ENCODE measurements at regions not wholly inside any gene's neighbourhood (a gene's known extent, or its start where the extent isn't known, plus 50 kb on each side); places are given as distances from the start of the nearest gene placed in this dataset.
"Not testable (repeated sequence)": the region's sequence is repeated elsewhere in the genome, so short reads cannot be mapped to it uniquely, and the experiment has no call there.

DNA sequence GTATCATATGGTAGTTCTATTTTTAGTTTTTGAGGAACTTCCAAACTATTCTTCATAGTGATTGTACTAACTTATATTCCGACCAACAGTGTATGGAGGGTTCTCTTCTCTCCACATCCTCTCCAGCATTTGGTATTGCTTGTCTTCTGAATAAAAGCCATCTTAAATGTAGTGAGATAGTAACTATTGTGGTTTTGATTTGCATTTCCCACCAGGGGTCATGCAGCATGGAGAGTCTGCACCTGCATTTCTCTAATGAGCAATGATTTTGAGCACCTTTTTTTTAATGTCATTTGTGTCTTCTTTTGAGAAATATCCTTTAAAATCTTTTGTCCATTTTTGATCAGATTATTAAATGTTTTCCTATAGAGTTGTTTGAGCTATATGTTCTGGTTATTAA lies 718.5 kb downstream of the ZBBX start:
- DNase-seq = no peak

DNA sequence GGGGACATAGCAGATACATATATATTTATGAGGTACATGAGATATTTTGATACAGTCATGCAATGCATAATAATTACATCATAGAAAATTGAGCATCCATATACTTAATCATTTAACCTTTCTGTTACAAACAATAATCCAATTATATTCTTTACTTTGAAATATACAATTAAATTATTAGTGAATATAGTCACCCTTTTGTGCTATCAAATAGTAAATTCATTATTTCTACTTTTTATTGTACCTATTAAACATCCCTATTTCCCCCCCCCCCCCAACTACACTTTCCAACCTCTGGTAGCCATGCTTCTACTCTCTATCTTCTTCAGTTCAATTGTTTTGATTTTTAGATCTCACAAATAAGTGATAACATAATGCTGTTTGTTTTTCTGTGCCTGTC lies 719.1 kb downstream of the ZBBX start:
- no peak for DNase-seq

DNA sequence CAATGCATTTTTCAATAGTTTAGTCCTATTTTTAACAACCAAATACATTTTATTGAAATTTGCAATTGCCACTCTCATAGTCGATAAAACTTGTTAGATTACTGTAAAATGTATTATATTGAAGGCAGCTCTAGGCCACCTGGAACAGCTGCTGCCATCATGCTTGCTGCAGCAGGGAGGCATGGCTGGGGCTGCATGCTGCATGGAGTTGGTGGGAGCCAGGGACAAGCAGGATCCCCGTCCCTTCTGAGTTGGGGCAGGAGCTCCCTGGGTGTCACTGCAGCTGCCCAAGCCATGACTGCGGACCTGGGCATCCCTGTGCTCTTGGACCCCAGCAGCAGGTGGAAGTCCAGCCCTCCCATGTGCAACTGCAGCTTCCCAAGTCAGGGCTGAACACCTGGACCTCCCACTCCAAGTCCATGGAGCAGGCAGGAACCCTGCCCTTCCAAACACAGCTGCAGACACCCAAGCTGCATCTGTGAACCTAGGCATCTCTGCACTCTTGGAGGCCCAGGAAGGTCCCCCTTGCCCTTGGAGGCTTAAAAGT lies 742.0 kb downstream of the ZBBX start:
- DNase-seq = no peak

DNA sequence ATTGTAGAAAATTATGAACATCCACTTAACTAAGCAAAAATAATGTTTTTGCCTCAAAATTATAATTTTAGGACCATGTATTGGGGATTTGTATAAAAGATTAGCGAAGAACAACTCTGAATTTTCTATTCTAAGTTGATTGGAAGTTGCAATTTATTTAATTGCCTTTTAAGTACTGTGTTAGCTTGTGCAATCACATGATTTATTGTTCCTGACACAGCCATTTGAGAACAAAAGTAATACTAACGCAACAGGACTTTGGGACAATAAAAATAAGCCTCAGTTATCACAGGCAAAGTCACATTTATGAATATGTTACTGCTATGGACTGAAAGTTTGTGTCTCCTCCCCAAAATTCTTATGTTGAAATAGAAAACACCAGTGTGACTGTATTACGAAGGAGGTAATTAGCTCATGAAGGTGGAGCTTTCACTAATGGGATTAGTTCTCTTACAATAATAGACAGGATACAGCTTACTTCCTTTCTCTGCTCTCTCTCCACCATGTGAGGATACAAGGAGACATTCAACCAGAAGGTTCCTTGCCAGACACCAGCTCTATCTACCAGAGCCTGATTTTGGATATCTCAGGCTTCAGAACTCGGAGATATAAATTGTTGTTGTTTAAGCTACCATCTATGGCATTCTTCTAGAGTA lies 745.9 kb downstream of the ZBBX start:
- no peak for DNase-seq

DNA sequence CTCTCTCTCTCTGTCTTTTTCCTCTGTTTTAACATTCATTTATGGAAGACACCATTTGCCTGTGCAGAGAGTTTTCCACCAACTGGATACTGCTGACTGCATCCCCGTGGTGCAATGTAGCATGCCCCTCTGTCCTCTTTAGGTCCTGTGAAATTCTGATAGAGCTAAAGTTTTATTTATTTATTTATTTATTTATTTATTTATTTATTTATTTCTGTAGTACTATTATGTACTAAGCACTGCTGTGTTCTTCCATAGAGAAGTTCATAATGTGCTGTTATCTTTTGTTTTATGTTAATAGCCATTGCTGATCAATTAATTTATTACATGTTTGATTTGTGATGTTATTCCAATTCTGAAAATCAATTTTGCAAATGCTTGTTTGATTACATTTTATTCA lies 749.9 kb downstream of the ZBBX start:
- DNase-seq = no peak

DNA sequence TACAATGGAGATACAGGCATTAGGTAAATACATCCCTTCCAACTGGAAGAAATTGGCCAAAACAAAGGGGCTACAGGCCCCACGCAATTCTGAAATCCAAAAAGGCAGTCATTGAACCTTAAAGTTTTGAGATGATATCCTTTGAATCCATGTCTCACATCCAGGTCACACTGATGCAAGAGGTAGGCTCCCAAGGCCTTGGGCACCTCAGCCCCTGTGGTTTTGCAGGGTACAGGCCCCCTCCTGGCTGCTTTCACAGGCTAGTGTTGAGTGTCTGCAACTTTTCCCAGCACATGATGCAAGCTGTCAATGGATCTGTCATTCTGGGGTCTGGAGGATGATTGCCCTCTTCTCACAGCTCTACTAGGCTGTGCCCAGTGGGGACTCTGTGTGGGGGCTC lies 766.7 kb downstream of the ZBBX start:
- no peak for DNase-seq

DNA sequence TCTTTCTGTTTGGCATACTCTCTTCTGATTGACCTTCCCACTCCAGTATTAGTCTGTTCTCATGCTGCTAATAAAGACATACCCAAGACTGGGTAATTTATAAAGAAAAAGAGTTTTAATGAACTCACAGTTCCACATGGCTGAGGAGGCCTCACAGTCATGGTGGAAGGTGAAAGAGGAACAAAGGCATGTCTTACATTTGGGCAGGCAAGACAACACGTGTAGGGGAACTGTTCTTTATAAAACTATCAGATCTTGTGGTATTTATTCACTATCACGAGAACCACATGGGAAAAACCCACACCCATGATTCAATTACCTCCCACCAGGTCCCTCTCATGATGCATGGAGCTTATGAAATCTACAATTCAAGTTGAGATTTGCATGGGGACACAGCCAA lies 767.3 kb downstream of the ZBBX start:
- not testable (repeated sequence) for DNase-seq

DNA sequence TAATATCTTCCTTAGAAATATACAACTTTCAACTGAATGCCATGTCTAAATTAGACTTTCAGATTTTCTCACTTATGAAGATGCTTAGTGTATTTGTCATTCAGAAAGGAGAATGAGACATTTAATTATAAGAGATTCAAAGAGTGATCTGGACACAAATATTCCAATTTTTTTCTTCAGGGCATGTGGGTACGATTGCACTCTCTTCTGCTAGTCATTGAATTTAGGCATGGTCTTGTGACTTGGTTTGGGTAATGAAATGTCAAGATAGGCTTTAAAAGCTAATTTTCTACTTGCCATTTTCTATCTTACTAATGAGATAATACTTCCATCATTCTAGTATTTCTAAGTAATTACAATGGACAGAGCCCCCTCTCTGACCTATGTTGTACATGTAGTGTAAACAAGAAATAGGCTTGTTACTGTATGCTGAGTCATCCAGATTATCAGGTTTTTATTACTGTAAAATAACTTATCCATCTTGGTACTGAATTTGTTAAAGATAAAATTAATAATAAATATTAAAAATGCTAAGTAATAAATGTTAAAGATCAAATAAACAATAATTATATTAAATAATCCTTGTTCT lies 770.8 kb upstream of the BCHE start:
- no peak for DNase-seq

DNA sequence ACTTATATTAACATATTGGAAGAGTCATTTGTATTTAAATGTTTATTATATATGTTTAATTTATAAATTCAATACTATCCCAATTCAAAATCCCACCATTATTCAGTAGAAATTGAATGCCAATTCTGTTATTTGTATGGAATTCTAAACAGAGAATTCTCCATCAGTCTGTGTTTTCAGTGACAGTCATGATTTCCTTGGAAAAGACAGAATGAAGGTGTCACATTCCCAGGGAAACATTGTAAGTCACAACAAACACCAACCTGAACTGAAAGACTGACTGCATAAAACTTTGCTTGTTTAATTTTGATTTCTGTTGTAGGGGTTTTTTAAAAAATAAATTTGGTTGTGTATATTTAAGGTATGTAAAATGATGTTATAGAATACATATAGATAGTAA lies 769.8 kb upstream of the BCHE start:
- no peak for DNase-seq

DNA sequence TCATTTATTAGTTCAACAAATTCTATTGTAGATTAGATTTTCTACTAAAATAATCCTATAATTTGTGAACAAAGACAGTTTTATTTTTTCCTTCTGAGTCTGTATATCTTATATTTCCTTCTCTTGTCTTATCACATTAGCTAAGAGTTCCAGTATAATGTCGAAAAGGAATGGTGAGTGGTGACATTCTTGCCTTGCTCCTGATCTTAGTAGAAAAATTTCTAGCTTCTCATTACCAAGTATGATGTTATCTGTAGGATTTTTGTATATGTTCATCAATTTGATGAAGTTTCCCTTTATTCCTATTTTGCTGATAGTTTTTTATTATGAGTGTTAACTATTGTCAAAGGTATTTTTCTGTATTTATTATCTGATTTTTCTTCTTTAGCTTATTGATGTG lies 756.6 kb upstream of the BCHE start:
- DNase-seq = no peak

DNA sequence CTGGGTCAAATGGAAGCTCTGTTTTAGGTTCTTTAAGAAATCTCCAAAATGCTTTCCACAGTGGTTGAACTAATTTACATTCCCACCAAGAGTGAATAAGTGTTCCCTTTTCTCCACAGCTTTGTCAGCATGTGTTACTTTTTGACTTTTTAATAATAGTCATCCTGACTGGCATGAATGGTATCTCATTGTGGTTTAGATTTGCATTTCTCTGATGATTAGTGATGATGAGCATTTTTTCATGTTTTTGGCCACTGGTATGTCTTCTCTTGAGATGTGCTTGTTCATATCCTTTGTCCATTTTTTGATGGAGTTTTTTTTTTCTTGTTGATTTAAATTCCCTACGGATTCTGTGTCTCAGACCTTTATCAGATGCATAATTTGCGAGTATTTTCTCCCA lies 745.0 kb upstream of the BCHE start:
- DNase-seq = no peak

DNA sequence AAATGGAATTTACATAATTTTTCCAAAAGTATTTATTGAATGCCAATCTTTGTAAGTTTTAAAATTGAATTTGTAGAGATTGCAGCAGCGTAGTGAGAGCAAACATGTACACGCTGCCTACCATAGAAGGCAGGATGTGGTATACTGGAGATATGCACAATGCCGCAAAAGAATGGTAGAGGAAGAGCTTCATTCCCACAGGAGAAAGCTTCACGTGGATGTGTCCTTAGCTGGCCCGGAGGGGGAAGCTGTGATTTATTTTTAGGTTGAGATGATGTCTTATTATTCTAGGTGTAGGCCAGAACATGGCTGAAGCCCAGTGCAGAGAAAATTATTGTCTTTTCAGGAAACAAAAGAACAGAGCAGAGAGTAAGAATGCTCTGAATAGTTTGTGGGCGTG lies 743.3 kb upstream of the BCHE start:
- DNase-seq = no peak

DNA sequence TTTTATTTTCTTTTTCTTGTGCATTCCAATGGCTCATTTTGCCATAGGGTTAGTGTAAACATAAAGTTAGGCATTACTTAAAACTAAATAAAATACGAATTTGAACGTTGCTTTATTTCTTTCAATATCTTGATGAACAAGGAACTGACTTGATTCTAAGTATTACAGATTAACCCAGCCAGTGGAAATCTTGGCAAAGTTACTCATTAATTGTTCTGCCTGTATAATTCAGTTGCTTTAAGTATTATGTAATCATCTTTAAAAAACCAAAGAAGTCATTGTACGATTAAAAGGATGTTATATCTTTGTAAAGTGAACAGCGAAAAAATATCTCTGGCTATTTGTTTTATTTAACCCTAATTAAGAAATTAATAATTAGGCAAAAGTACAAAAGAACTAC lies 737.9 kb upstream of the BCHE start:
- no peak for DNase-seq

DNA sequence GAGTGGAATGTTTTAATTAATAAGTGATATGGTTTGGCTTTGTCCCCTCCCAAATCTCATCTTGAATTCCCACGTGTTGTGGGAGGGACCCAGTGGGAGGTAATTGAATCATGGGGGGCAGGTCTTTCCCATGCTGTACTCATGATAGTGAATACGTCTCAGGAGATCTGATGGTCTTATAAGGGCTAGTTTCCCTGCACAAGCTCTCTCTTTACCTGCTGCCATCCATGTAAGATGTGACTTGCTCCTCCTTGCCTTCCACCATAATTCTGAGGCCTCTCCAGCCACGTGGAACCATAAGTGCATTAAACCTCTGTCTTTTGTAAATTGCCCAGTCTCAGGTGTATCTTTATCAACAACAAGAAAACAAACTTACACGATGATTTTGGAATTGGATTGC lies 734.5 kb upstream of the BCHE start:
- not testable (repeated sequence) for DNase-seq

DNA sequence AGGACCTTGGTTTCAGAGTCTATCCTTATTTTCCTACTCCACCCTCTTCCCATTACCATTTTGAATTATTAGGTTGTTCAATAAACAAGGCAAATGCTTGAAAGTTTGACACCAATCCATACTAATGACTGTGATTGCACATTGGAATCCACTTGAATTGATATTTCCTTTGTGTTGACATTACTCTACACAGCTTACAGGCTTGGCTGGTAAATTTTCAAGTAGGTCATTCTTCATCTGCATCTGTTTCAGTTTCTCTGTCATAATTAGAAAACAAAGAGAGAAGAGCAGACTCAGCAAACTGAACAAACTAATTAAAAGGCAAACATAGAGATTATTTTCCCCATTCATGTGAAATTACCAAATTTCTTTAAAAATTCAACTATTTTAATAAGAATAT lies 732.9 kb upstream of the BCHE start:
- DNase-seq = no peak

DNA sequence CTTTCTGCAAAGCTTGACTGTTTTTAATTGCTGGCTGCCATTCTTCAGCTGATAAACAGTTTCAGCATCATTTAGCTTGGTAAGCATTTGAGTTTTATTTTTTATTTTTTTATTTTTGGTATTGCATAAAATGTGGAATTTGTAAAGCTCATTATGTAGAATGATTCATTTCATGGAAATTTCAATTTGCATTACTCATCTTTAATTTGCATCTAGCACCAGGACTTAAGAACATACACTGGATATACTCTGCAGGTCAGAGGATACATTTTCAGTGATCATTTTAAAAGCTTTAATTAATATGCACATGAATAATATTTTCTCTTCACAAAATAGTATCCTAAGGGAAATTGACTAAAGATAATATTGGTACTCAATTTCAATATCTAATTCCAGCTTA lies 732.4 kb upstream of the BCHE start:
- no peak for DNase-seq

DNA sequence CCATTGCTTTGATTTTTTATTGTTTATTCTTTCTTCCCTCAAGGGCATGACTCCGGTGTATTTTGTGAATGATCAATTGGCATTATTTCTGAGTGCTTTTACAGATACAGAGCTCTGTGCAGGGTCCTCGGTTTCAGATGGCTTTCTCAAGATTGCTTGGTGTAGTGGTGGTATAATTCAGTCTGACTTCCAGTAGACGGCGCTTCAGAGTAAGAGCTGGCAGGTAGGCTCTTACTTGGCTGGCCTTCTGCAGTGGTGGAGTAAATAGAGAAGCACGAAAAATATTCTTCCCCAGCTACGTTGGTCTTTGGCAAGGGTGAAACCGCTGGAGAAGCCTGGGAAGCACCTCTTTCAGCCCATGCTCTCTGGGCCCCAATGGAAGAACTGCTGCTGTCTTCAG lies 723.0 kb upstream of the BCHE start:
- no peak for DNase-seq

DNA sequence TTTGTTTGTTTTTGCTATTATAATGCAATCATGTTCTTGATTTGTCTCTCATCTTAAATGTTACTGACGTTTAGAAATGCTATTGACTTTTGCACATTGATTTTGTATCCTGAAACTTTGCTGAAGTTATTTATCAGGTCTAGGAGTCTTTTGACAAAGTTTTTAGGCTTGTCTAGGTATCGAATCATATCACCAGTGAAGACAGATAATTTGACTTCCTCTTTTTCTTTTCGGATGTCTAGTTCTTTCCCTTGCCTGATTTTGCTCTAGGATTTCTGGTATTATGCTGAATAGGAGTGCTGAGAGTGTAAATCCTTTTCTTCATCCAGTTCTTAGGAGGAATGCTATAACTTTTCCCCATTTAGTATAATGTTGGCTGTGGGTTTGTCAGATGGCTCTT lies 719.7 kb upstream of the BCHE start:
- no peak for DNase-seq

DNA sequence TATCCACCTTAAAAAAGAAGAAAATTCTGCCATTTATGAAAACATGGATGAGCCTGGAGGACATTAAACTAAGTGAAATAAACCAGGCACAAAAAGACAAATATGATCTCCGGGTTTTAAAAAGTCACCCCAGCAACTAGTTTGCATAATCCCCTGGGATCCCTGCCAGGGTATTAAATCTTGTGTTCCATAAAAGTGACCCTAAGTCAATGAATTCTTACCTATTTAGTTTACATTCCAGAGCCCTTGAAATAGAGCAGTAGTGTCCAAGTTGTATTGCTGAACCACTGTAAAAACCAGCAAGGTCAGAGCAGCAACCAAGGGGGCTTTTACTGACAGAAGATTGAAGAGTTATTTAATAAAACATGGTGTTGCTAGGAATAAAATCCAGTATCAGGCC lies 716.8 kb upstream of the BCHE start:
- no peak for DNase-seq

DNA sequence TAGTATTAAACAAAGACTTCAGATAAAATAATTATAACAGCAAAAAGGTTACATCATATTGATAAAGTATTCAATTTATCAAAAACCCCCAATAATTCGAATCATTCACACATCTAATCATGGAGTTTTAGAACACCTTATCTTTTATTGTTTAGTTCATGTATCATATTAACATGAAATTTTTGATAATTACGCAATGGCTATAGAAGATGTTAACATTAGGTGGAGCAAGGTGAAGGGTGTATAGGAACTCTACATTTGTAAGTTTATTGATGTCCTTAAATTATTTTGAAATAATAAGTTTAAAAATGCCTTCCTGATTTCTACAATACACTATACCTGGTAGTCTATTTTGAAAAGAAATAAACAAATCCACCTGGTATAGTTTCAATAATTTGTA lies 696.5 kb upstream of the BCHE start:
- DNase-seq = no peak

DNA sequence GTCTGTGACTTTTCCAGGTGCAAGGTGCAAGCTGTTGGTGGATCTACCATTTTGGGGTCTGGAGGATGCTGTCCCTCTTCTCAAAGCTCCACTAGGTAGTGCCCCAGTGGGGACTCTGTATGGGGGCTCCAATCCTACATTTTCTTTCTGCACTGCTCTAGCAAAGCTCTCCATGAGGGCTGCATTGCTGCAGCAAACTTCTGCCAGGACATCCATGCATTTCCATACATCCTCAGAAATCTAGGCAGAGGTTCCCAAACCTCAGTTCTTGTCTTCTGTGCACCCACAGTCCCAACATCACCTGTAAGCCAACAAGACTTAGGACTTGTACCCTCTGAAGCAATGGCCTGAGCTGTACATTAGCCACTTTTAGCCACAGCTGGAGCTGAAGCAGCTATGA lies 694.5 kb upstream of the BCHE start:
- DNase-seq = no peak

DNA sequence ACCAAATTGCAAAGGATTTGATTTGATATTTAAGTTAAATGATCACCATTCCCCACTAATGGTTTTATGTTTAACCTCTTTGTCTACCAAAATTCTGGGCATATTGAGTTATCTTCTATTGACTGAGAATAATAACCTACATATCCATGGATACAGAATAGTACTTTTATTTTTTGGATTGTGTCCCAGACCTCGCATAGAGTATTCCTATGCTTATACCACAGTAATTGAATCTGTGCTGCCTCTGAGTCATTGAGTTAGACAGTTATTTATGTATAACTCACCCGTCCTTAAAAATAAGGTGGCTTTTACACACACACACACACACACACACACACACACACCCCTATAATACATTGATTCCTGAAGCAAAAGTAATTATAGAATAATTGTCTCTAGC lies 690.1 kb upstream of the BCHE start:
- DNase-seq = no peak

DNA sequence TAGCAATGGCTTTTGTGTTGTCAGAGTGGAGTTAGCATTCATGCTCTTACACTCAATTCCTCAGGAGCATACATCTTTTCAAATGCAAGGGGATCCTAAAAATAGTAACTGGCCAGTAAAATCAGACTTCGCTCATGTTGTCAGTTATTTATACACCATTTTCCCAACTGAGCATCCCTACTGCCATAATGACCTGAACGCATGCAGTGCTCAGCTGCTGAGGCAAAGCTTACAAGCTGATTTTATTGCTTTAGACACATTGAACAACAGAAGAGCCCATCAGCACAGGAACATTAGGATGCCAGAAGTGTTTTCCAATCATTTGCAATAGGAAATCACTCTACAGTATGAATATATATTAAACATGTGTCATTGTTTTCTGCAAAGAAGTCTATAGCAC lies 689.7 kb upstream of the BCHE start:
- no peak for DNase-seq

DNA sequence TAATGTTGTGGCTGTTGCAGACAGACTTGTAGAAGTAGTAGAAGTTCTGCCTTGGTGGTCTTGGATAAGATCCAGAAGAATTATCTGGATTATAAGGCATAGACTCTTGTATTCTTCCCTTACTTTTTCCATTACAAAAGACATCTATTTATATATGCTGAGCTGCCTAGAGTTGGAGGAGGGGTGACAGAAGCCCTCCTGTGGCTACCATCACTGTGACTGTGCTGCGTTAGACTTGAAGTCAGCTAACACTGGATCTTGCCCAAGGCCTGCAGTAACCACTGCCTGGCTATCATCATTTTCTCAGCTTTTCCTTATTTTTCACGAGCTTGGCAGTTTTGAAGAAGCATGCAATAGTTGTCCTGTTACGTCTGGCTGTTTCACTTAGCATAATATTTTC lies 684.8 kb upstream of the BCHE start:
- no peak for DNase-seq

DNA sequence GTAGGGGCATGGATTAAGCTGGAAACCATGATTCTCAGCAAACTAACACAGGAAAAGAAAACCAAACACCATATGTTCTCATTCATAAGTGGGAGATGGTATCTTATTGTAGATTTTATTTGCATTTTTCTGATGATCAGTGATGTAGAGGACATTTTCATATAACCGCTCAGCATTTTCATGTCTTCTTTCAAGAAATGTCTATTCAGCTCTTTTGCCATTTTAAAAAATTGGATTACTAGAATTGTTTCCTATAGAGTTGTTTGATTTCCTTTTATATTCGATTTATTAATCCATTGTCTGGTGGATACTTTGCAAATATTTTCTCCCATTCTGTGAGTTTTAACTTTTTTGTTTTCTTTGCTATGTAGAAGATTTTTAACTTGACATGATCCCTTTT lies 682.2 kb upstream of the BCHE start:
- no peak for DNase-seq

Measured in suppressor macrophage (primary cell).